Osteoblast (primary cell): ENCODE measurements at regions not wholly inside any gene's neighbourhood (a gene's known extent, or its start where the extent isn't known, plus 50 kb on each side); places are given as distances from the start of the nearest gene placed in this dataset.

ENCODE experiments used
- DNase-seq: peaks from one replicate; pipeline ENCODE4 v3.0.0; 2011; ENCODE audit warnings: low spot score, mixed read lengths; ENCODE audit not compliant: insufficient read length; ENCODE audit errors: missing footprints
- H2AFZ ChIP-seq: 2 replicates; pipeline ENCODE4 v1.6.0; 2011; ENCODE audit warnings: mild to moderate bottlenecking, low read length
- H3K27ac ChIP-seq: 2 replicates; pipeline ENCODE4 v1.5.1; 2011; ENCODE audit warnings: mild to moderate bottlenecking, low read depth, low read length, moderate library complexity
- H3K27me3 ChIP-seq: 2 replicates; pipeline ENCODE4 v1.6.0; 2012; ENCODE audit warnings: mild to moderate bottlenecking, control low read depth, inconsistent platforms, low read length, moderate library complexity; ENCODE audit not compliant: insufficient read depth
- H3K36me3 ChIP-seq: 2 replicates; pipeline ENCODE4 v1.5.1; 2011; ENCODE audit warnings: mild to moderate bottlenecking, low read length, control low read depth, moderate library complexity; ENCODE audit not compliant: insufficient read depth
- H3K4me1 ChIP-seq: 2 replicates; pipeline ENCODE4 v1.5.1; 2011; ENCODE audit warnings: mild to moderate bottlenecking, low read length, control low read depth, moderate library complexity; ENCODE audit not compliant: insufficient read depth
- H3K4me2 ChIP-seq: 2 replicates; pipeline ENCODE4 v1.6.0; 2011; ENCODE audit warnings: mild to moderate bottlenecking, low read length; ENCODE audit not compliant: insufficient read depth
- H3K4me3 ChIP-seq: fragments of 200-600 bp; sonication (generic); 3 replicates; pipeline ENCODE4 v1.5.1; 2012; ENCODE audit warnings: mild to moderate bottlenecking, low read length, inconsistent platforms; ENCODE audit not compliant: insufficient read depth
- H3K79me2 ChIP-seq: 2 replicates; pipeline ENCODE4 v1.6.0; 2012; ENCODE audit warnings: mild to moderate bottlenecking, low read length, control low read depth, inconsistent platforms; ENCODE audit not compliant: insufficient read depth
- H3K9me3 ChIP-seq: 2 replicates; pipeline ENCODE4 v1.5.1; 2011; ENCODE audit warnings: low read depth, low read length, control low read depth
- H4K20me1 ChIP-seq: 2 replicates; pipeline ENCODE4 v1.6.0; 2012; ENCODE audit warnings: mild to moderate bottlenecking, low read length, control low read depth; ENCODE audit not compliant: insufficient read depth
- CTCF ChIP-seq: IDR thresholded peaks from 2 replicates; pipeline ENCODE4 v1.5.1; 2011; ENCODE audit warnings: mild to moderate bottlenecking, low read depth, low read length, moderate library complexity; ENCODE audit errors: extremely low read depth

DNA sequence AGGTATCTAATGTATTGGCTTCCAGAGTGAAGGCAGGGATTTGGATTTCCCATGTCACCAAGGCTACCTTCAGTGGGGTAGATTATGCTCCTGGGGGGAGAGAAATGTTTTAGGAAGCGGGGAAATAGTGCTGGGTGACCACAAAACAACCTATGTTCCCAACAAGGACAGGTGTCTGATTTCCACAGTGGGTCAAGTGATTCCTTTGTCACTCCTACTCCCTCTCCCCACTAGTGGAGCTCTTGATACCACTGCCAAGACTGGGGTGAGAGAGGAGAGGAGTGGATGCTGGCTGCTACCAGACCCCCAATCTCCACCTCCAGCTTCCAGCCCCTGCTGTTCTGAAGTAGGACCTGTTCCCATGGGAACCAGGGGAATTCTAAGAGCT, 104.3 kb upstream of the FAM78B start:
- no peak overlapping the region for H3K4me2 ChIP-seq
- H3K36me3 ChIP-seq: no peaks in the 10 kb centered on the region
- no peaks in the 10 kb centered on the region for H3K79me2 ChIP-seq
- no peak overlapping the region for H2AFZ ChIP-seq
- no peaks in the 10 kb centered on the region for H3K27me3 ChIP-seq
- no peaks in the 10 kb centered on the region for H4K20me1 ChIP-seq
- DNase-seq: no peak
- H3K4me3 ChIP-seq: no peak overlapping the region
- H3K27ac ChIP-seq: no peak overlapping the region
- peaks cover 3% of the 10 kb centered on the region for H3K9me3 ChIP-seq
- no peaks in the 10 kb centered on the region for H3K4me1 ChIP-seq
- TF ChIP-seq CTCF: no peak

GRCh38 chr1:166272155-166272554, 105.4 kb upstream of the FAM78B start:
- no peak overlapping the region for H3K4me3 ChIP-seq
- no peaks in the 10 kb centered on the region for H4K20me1 ChIP-seq
- DNase-seq: no peak
- peaks cover 3% of the 10 kb centered on the region for H3K9me3 ChIP-seq
- H3K27ac ChIP-seq: no peak overlapping the region
- H2AFZ ChIP-seq: no peak overlapping the region
- no peaks in the 10 kb centered on the region for H3K79me2 ChIP-seq
- H3K36me3 ChIP-seq: no peaks in the 10 kb centered on the region
- no peak for TF ChIP-seq CTCF
- H3K4me1 ChIP-seq: no peaks in the 10 kb centered on the region
- no peak overlapping the region for H3K4me2 ChIP-seq
- no peaks in the 10 kb centered on the region for H3K27me3 ChIP-seq

GRCh38 chr1:166272851-166273250, 106.0 kb upstream of the FAM78B start:
- Histone ChIP-seq H3K27ac (no peak overlapping the region), H3K9me3 (peaks cover 3% of the 10 kb centered on the region), H4K20me1 (no peaks in the 10 kb centered on the region), H3K27me3 (no peaks in the 10 kb centered on the region), H3K4me3 (no peak overlapping the region), H3K4me2 (no peak overlapping the region), H3K4me1 (no peaks in the 10 kb centered on the region), H3K36me3 (no peaks in the 10 kb centered on the region), H2AFZ (no peak overlapping the region), H3K79me2 (no peaks in the 10 kb centered on the region)
- TF ChIP-seq CTCF: no peak
- no peak for DNase-seq

- Histone ChIP-seq H3K4me2 (no peak overlapping the region), H3K27me3 (no peaks in the 10 kb centered on the region), H3K27ac (no peak overlapping the region), H3K4me3 (no peak overlapping the region), H2AFZ (no peak overlapping the region), H3K9me3 (peaks cover 3% of the 10 kb centered on the region), H4K20me1 (no peaks in the 10 kb centered on the region), H3K36me3 (no peaks in the 10 kb centered on the region), H3K4me1 (no peaks in the 10 kb centered on the region), H3K79me2 (no peaks in the 10 kb centered on the region)
- no peak for TF ChIP-seq CTCF
- DNase-seq: no peak
Measured at GRCh38 chr1:166273618-166274017, 106.8 kb upstream of the FAM78B start.
